CD4-positive, alpha-beta T cell treated with Interleukin-12 subunit alpha and Interleukin-12 subunit beta, for 1 hour (primary cell): ENCODE measurements at regions not wholly inside any gene's neighbourhood (a gene's known extent, or its start where the extent isn't known, plus 50 kb on each side); places are given as distances from the start of the nearest gene placed in this dataset.
"Not testable (repeated sequence)": the region's sequence is repeated elsewhere in the genome, so short reads cannot be mapped to it uniquely, and the experiment has no call there.

ENCODE experiments used
- DNase-seq: peaks from one replicate; pipeline ENCODE4 v3.0.0-alpha.2; 2020

- DNase-seq = no peak
Measured at GRCh38 chr4:117821834-117822233, 212.5 kb upstream of the NDST3 start.

- DNase-seq = no peak
Measured at GRCh38 chr4:117823388-117823787, 210.9 kb upstream of the NDST3 start.

- no peak for DNase-seq
Measured at GRCh38 chr4:117825600-117825999, 208.7 kb upstream of the NDST3 start.

DNA sequence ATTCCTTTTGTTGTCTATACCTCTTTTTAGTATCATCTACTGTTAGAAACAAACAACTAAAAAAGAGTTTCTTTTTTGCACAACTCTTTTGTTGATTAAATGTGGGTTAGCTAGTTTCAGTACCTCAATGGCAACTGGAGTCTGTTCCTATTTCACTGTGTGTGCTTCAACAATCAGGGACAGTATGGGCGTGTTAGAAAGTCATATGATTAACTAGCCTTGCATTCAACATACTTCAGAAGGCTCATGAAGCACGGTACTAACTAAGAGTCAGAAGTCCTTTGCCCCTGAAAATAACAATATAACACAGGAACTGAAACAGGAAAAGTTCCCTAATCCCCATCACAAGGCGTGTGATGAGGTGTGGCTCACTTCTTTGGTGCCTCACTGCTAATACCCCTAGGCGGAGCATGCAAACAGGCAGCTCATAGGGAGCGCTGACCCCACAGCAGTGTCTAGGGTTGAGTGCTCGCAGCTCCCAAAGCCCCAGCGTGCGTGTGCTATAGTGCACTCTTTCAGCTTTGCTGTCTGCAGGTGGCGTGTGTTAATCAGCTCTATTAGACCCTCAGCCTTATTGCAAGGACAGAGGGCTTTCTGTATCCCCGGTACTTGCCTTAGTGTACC is 203.1 kb upstream of the NDST3 start:
- no peak for DNase-seq

GRCh38 chr4:117835566-117835965 is 198.7 kb upstream of the NDST3 start:
- no peak for DNase-seq

DNA sequence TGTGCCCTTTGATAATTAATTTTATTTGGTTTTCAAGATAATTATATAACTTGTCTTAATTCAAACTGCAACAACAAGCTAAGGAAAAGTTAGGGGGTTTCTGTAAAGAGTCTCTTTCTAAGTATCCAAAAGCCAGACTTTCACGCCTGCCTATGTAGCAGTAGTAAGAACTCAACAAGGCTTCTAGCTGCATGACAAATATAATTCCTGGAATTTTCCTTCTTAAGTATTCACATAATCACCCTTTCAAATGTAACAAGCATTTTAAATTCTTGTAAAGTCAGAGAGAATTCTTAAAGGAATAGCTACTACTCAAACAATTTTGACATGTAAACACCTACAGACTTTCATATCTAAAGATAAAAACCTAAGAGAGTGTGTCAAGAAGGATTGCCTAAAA is 189.7 kb upstream of the NDST3 start:
- DNase-seq = no peak

- no peak for DNase-seq
Measured at GRCh38 chr4:117845270-117845669, 189.0 kb upstream of the NDST3 start.

DNA sequence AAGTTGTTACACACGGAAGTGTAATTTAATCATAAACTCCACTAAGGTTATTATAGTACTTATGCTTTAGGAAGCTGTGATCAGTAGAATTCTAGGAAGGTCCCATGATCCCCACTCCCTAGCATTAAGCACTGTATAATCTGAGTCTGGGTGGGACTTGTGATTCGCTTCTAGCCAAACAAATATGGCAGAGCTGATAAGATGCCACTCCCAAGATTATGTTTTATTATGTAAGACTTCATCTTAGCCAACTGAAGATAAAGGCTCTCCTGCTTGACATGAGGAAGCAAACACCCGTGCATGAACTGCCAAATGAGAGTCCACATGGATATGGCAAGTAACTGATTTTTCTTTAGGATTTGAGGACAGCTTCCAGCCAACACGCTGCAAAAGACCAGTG is 186.4 kb upstream of the NDST3 start:
- no peak for DNase-seq

DNA sequence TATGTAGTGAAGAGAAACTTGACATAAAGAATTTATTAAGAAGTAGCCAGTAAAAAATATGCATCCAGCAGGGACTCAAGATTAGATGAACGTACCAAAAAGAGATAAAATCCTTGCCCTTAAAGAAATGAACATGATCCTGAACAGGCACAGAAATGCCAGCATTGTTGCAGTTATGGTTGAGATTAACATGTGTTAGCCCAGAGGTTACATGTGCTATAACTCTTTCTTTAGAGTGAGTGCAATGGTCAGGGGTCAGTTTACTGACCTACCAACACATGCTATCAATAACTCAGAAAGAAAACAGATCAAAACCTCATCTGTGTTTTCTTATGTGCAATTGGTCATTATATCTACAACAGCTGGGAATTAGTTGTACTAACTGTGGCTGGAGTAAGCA is 166.1 kb upstream of the NDST3 start:
- DNase-seq = no peak

DNA sequence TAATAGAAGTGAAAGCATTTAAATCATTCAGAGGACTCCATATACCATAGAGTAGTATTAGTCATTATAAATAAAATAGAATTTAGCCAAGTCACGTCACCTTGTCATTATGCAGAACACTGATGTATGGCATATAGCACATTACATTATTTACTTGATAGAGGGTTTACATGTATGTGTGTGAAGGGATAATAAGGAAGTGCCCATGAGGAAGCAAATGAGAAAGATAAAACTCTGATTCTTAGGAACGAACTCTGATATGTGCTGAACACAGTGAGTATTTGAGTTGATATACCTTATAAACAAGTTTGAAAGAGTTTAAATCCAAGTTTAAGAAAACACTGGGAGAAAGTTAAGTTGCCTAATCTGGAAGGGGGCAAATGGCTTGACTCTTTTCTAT is 160.5 kb upstream of the NDST3 start:
- no peak for DNase-seq

DNA sequence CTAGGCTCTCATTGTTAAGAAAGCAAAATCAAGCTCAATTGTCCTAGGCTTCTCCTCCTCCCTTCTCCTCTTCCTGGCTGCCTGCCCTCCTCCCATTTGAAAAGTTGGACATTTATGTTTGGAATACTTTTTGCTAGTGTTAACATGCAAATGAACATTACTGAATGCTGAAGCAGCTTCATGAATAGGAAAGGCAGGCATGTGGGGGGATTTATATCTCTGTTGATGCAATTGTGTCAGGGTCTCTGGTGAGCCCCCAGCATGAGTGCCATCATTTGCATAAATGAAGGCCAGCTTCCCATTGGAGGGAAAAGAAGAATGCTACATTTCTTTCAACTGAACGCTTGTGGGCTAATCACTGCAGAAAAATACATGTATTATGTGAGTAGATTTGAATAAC is 160.1 kb upstream of the NDST3 start:
- DNase-seq = no peak

DNA sequence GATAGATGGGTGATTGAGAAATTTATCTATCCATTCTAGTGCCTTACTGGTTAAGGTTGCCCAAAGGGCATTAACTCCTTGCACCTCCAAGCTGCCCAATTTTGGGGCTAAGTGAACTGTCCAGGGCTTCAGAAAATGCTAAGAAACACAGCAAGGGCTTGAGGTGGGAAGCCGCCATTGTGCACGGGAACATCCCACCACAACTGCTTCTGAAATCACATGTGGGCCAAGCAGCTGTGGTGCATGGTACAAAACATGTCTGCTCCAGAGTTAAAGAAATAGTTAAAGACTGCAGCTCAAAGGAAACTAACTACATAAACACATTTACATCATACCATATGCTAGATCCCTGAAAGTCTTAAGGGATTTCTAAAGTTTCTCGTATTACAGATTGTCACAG is 144.3 kb upstream of the NDST3 start:
- DNase-seq = no peak

DNA sequence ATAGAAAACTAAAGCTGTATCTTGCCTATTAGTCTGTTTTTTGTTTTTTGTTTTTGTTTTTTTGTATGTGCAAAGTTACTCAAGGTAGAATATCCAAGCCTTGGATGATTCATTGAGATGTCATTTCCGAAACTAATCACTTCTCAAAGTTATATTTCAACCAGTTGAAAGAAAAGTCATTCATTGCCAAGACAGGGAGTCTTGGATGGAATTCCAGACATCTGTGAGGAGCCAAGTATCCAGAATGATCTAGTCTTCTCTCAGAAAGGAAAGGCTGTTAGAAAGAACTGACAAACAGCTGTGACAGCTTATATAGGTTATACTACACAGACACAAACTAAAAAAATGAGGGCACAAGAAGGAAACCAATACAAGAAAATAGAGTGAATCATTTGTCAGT is 141.1 kb upstream of the NDST3 start:
- no peak for DNase-seq

DNA sequence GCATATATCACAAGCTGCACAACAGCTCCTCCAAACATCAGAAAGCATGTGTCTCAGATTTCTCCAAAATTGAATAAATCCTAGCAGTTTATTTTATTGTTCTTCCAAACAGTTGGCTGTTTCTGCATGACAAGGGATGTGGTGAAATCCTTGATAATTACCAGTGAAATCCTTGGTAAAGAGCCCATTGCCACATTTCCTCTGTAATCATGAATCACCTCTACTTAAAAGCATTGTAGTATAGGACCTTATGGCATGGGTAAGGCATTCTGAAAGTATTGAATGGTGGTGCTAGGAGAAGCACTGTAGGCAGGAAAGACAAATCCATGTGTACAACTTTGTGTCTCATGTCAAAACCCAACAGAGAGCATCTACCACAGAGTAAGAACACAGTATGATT is 135.8 kb upstream of the NDST3 start:
- DNase-seq = no peak

GRCh38 chr4:117900832-117901231 is 133.5 kb upstream of the NDST3 start:
- no peak for DNase-seq

GRCh38 chr4:117907646-117908045 is 126.6 kb upstream of the NDST3 start:
- no peak for DNase-seq

DNA sequence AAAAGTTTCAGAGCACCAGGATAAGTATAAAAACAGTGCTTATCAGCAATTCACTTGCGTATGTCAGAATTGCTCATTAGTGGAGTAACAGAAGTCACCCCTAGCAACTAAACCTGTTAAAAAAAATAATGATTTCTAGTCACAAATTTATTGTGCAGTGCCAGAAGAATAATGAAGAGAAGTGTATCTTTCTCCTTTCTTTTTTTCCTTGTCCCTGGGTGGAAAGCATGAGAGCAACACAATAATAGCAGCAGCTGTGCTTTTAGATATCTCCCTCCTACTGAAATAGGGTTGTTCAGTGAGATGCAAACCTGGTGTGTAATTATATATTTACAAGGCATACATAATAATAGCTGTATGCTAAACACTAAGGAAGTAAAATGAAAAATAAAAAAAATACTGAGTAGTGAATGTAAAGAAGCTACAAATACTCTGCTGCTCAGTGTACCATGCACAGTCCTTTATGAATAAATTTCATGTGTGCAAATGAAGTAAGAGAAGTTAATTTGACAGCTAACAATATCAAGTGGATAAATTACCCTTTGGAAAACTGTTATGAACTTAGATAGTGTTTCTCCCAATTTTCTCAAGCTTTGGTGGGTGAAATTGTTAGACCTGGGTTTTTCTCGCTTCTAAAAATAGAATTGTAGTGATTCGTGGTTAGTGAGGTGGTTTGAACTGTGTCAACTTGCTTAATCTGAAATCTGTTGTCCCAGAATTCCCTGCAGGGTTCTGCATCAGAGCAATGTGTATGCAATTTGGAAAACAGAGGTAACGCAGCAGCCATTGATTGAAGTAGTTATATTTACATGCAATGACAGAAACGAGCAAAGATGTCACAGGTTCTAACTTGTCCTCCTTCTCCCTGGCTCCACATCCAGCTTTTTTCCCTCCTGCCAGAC is 125.7 kb upstream of the NDST3 start:
- no peak for DNase-seq

GRCh38 chr4:117916728-117917127 is 117.6 kb upstream of the NDST3 start:
- DNase-seq = no peak

DNA sequence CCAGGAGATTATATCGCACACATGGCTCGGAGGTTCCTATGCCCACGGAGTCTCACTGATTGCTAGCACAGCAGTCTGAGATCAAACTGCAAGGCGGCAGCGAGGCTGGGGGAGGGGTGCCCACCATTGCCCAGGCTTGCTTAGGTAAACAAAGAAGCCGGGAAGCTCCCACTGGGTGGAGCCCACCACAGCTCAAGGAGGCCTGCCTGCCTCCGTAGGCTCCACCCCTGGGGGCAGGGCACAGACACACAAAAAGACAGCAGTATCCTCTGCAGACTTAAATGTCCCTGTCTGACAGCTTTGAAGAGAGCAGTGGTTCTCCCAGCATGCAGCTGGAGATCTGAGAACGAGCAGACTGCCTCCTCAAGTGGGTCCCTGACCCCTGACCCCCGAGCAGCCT is 112.0 kb upstream of the NDST3 start:
- DNase-seq = not testable (repeated sequence)

- not testable (repeated sequence) for DNase-seq
Measured at GRCh38 chr4:117927823-117928222, 106.5 kb upstream of the NDST3 start.

GRCh38 chr4:117941611-117942010 is 92.7 kb upstream of the NDST3 start:
- DNase-seq = no peak

DNA sequence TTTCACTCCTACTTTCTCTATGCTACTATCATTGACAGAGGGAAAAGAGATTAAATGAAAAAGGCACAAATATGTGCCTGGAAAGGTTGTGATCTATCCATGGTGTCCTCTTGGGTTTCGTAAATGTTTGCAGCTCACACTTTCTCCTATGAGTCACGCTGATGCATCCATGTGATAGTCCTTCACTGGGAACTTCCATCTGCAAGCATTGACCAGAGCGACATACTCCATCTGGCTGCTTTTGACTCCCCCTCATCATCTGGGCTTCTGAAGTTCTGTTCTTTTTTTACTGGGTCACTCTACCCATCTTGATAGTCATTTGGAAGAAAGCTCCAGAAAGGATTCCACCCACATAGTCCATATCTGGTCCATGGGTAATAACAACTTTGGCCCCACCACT is 84.7 kb upstream of the NDST3 start:
- DNase-seq = no peak

DNA sequence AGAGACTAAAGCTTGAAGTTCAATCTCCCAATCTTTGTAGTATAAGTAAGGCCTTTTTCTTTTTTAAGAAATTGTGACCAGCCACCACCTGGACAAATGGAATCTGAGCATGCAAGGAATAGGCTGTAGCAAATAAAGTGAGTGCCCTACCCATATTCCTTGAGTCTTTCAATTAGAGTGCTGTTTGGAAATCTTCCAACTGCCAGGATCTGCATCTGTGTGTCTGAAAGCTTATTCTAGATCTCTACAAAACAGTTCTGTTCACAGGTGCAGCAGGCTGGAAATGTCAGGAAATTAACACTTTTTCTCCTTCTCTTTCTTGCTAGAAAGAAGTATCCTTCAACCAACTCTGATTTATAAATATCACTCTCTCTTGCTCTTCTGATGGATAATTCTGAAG is 76.7 kb upstream of the NDST3 start:
- DNase-seq = no peak

DNA sequence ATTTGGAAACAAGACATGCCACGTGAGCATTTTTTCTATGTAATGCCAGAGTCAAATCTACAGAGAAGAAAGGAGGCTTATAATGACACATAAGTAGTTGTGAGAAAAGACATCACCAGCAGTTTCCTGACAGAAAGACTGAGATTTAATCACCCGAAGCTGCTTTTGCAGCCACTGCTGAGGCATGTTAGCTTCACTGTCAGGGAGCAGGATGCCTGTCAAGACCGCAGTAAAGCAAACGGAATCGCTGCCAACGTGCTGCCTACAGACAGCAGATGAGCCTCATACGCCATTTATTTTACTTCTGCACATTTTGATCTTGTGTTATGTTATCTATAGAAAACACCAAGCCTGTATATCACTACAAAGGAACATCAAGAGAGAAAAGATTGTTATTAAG is 68.7 kb upstream of the NDST3 start:
- no peak for DNase-seq

- DNase-seq = no peak
Measured at GRCh38 chr4:117968606-117969005, 65.7 kb upstream of the NDST3 start.
